K562 (cell line): ENCODE measurements at regions not wholly inside any gene's neighbourhood (a gene's known extent, or its start where the extent isn't known, plus 50 kb on each side); places are given as distances from the start of the nearest gene placed in this dataset.

Experiments
- ATAC-seq: fragments of 200-7000 bp; cut with Tn5 transposase; 3 replicates; pipeline ENCODE4 v1.9.1; 2020; ENCODE audit warnings: moderate library complexity
- BruUV-seq: library from RNA; stranded (reverse); fragments of 400-500 nt; replicated peaks from 2 replicates; lab custom pipeline; 2021; lab: Mats Ljungman, UMichigan
- CTCF ChIA-PET: fragments of 300-600 bp; formaldehyde crosslinking; extraction: SDS; loops from one replicate; lab custom pipeline; 2021; ENCODE audit warnings: low intra/inter-chr PET ratio; lab: Yijun Ruan, JAX
- POLR2A ChIA-PET: fragments of 300-600, 350-650 bp; sonication (Branson Sonifier 250); formaldehyde crosslinking; extraction: SDS; loops from one replicate; lab custom pipeline; 2021; ENCODE audit warnings: antibody characterized with exemption, inconsistent platforms; lab: Yijun Ruan, JAX
- DNase-seq, 4 experiments: peaks; one replicate each; pipeline versions ENCODE4 v3.0.0 to v3.0.0-alpha.2; 2011 to 2018; ENCODE audit warnings: low spot score in 3 of 4, mixed read lengths in 3 of 4; ENCODE audit errors: extremely low read depth in 1 of 4
- FAIRE-seq: peaks from 2 replicates; lab custom pipeline; 2011; peaks lifted over from hg19 to GRCh38; lab: Jason Lieb, UNC
- H2AFZ ChIP-seq: 2 replicates; pipeline ENCODE4 v1.6.0; 2011; ENCODE audit warnings: low read depth, low read length, control low read depth, inconsistent platforms
- H3K27ac ChIP-seq: fragments of 200-600 bp; 3 replicates; pipeline ENCODE4 v1.8.0; 2011; ENCODE audit warnings: low read depth, mild to moderate bottlenecking, control low read depth, inconsistent platforms, low read length, moderate library complexity, mixed read lengths; ENCODE audit errors: extremely low read depth
- H3K27me3 ChIP-seq, 2 experiments: fragments of 300-600 bp in 1 of 2; 2 replicates in 1 of 2; 3 replicates in 1 of 2; pipeline versions ENCODE4 v1.6.0 to v1.8.0; 2011; ENCODE audit warnings: inconsistent platforms in 2 of 2, low read length in 2 of 2, mild to moderate bottlenecking in 1 of 2, mixed read lengths in 1 of 2, moderate library complexity in 1 of 2; ENCODE audit not compliant: control insufficient read depth in 2 of 2, insufficient read depth in 2 of 2
- H3K36me3 ChIP-seq: fragments of 300-600 bp; 3 replicates; pipeline ENCODE4 v1.8.0; 2011; ENCODE audit warnings: mild to moderate bottlenecking, low read length, inconsistent platforms; ENCODE audit not compliant: control insufficient read depth, insufficient read depth
- H3K4me1 ChIP-seq, 2 experiments: fragments of 200-600 bp in 1 of 2; replicated peaks in 1 of 2; 2 replicates in 1 of 2; 3 replicates in 1 of 2; pipeline versions ENCODE4 v1.5.1 to v1.8.0; 2011; ENCODE audit warnings: inconsistent platforms in 2 of 2, low read length in 2 of 2, mild to moderate bottlenecking in 1 of 2, mixed read lengths in 1 of 2, moderate library complexity in 1 of 2; ENCODE audit not compliant: control insufficient read depth in 2 of 2, insufficient read depth in 2 of 2
- H3K4me2 ChIP-seq: 2 replicates; pipeline ENCODE4 v1.6.1; 2011; ENCODE audit warnings: low read length, control low read depth, inconsistent platforms, mixed read lengths; ENCODE audit not compliant: insufficient read depth
- H3K4me3 ChIP-seq: fragments of 200-600 bp; sonication (generic), shearing (Covaris generic); 2 replicates; pipeline ENCODE4 v1.5.1; 2016; ENCODE audit warnings: control low read depth, inconsistent platforms
- H3K79me2 ChIP-seq: fragments of 200-600 bp; 3 replicates; pipeline ENCODE4 v1.8.0; 2011; ENCODE audit warnings: low read length, inconsistent platforms; ENCODE audit not compliant: control insufficient read depth, insufficient read depth
- H3K9ac ChIP-seq, 2 experiments: 2 replicates each; pipeline versions ENCODE4 v1.6.0 to v1.6.1; 2011; ENCODE audit warnings: low read depth in 2 of 2, low read length in 2 of 2, control low read depth in 1 of 2, inconsistent platforms in 1 of 2, mild to moderate bottlenecking in 1 of 2, mixed read lengths in 1 of 2; ENCODE audit not compliant: insufficient read depth in 1 of 2
- H3K9me1 ChIP-seq: one replicate; pipeline ENCODE4 v1.6.0; 2011; ENCODE audit warnings: inconsistent platforms, mild to moderate bottlenecking, low read length, moderate library complexity; ENCODE audit not compliant: control insufficient read depth, insufficient read depth
- H3K9me3 ChIP-seq: replicated peaks from 2 replicates; pipeline ENCODE4 v1.5.1; 2011; ENCODE audit warnings: low read depth, low read length, inconsistent platforms; ENCODE audit not compliant: control insufficient read depth, insufficient read depth
- H4K20me1 ChIP-seq: replicated peaks from 2 replicates; pipeline ENCODE4 v1.6.1; 2011; ENCODE audit warnings: low read length, inconsistent platforms, mixed read lengths; ENCODE audit not compliant: control insufficient read depth, insufficient read depth
- CHAMP1 ChIP-seq: fragments of 450-650 bp; IDR thresholded peaks from 2 replicates; pipeline ENCODE4 v1.6.1; 2016; ENCODE audit warnings: mild to moderate bottlenecking
- DPF2 ChIP-seq: fragments of 450-650 bp; IDR thresholded peaks from 2 replicates; pipeline ENCODE4 v1.6.1; 2016
- E2F3 ChIP-seq: fragments of 250-450 bp; sonication (Bioruptor Pico); IDR thresholded peaks from 2 replicates; pipeline ENCODE4 v1.4.0; 2020; ENCODE audit warnings: mild to moderate bottlenecking
- EWSR1 ChIP-seq: fragments of 450-650 bp; IDR thresholded peaks from 2 replicates; pipeline ENCODE4 v1.6.1; 2018; ENCODE audit warnings: borderline replicate concordance, mild to moderate bottlenecking, low read depth, moderate library complexity; ENCODE audit not compliant: partially characterized antibody
- NCOA4 ChIP-seq: fragments of 450-650 bp; IDR thresholded peaks from 2 replicates; pipeline ENCODE4 v1.6.1; 2018; ENCODE audit warnings: mild to moderate bottlenecking; ENCODE audit not compliant: partially characterized antibody
- PHF8 ChIP-seq: fragments of 200-600 bp; sonication (generic); IDR thresholded peaks from 2 replicates; pipeline ENCODE4 v1.6.1; 2012; ENCODE audit warnings: mixed run types, mild to moderate bottlenecking, inconsistent platforms, low read length, moderate library complexity, borderline replicate concordance
- POLR2A ChIP-seq: fragments of 450-650 bp; conservative IDR thresholded peaks from 2 replicates; pipeline ENCODE4 v1.6.1; 2016
- PRDM10 ChIP-seq: fragments of 450-650 bp; IDR thresholded peaks from 2 replicates; pipeline ENCODE4 v1.6.1; 2018; ENCODE audit not compliant: partially characterized antibody
- PURB ChIP-seq: sonication (generic); formaldehyde crosslinking; IDR thresholded peaks from 2 replicates; pipeline ENCODE4 v1.9.0; 2021; ENCODE audit warnings: low read depth, mild to moderate bottlenecking, missing genetic modification reagents
- SMAD2 ChIP-seq: fragments of 150-350 bp; IDR thresholded peaks from 2 replicates; pipeline ENCODE4 v1.6.1; 2014; ENCODE audit warnings: low read depth, mild to moderate bottlenecking, low read length
- SMARCB1 ChIP-seq: IDR thresholded peaks from 2 replicates; pipeline ENCODE4 v1.6.1; 2011; ENCODE audit warnings: improper control_type of control experiment, low read depth; ENCODE audit not compliant: insufficient read length
- SP1 ChIP-seq: sonication (generic); formaldehyde crosslinking; IDR thresholded peaks from 2 replicates; pipeline ENCODE4 v1.8.1; 2022; ENCODE audit warnings: mild to moderate bottlenecking, missing genetic modification reagents
- TAL1 ChIP-seq: fragments of 450-650 bp; IDR thresholded peaks from 2 replicates; pipeline ENCODE4 v1.6.1; 2016; ENCODE audit warnings: mild to moderate bottlenecking
- ZNF239 ChIP-seq: fragments of 250-450 bp; sonication (Bioruptor Pico); IDR thresholded peaks from 2 replicates; pipeline ENCODE4 v1.4.0; 2020; ENCODE audit warnings: mild to moderate bottlenecking
- ZNF280B ChIP-seq: fragments of 250-450 bp; sonication (Bioruptor Pico); IDR thresholded peaks from 2 replicates; pipeline ENCODE4 v1.5.1; 2021; ENCODE audit warnings: mild to moderate bottlenecking
- ZNF436 ChIP-seq: fragments of 250-450, 450-650 bp; sonication (Bioruptor Pico); formaldehyde crosslinking; IDR thresholded peaks from 2 replicates; pipeline ENCODE4 v1.7.0; 2020; ENCODE audit warnings: mild to moderate bottlenecking
- ZNF780A ChIP-seq: fragments of 250-450 bp; sonication (Bioruptor Pico); IDR thresholded peaks from 2 replicates; pipeline ENCODE4 v1.5.0; 2021; ENCODE audit warnings: mild to moderate bottlenecking
- WGBS: fragments of 100-300 bp; shearing (Covaris generic); methylation state at CpG from one replicate; pipeline ENCODE4 v1.1.6; 2016; ENCODE audit warnings: low coverage, mixed read lengths; ENCODE audit not compliant: insufficient coverage; ENCODE audit errors: missing lambda C conversion rate; 5-methylcytosine and 5-hydroxymethylcytosine counted together
- in situ Hi-C: fragments of 300-500 bp; cut with MboI; formaldehyde crosslinking; loops from 4 replicates; pipeline ENCODE4 v1.15.0; 2018; ENCODE audit warnings: inconsistent platforms, mixed read lengths
- intact Hi-C: fragments of 100-400 bp; cut with micrococcal nuclease; formaldehyde crosslinking; loops from 2 replicates; pipeline ENCODE4 v1.14.2; 2022

GRCh38 chr2:120916446-120916845, 180.8 kb downstream of the GLI2 start (continued):
- no peak for TF ChIP-seq SMAD2
- TF ChIP-seq TAL1 = no peak
- no peak for TF ChIP-seq ZNF780A (CRISPR knock-in tag)
- TF ChIP-seq SMARCB1 = no peak
- no peak for TF ChIP-seq ZNF280B

- no peak overlapping the region for H2AFZ ChIP-seq
- H3K9me1 ChIP-seq = peaks cover 7% of the 10 kb centered on the region
- H3K27me3 ChIP-seq = peaks cover 7 to 44% of the 10 kb centered on the region in 2 experiments; a peak in 4 of 5 replicates
- no peaks in the 10 kb centered on the region; the same call in 1 of the 2 replicates for H4K20me1 ChIP-seq
- POLR2A ChIA-PET = interaction anchor here (0.7 to 1.2 kb wide), 3 partner anchors 9 to 12 kb away, joined by 3 read pairs; no protein-coding TSS in a partner anchor
- H3K4me1 ChIP-seq = peaks cover 14 to 22% of the 10 kb centered on the region in 2 experiments; a peak in 4 of 5 replicates
- H3K36me3 ChIP-seq = no peaks in the 10 kb centered on the region
- no peak for ATAC-seq
- no peaks in the 10 kb centered on the region for H3K79me2 ChIP-seq
- no peak overlapping the region for H3K27ac ChIP-seq
- intact Hi-C loops (no loop called here), in situ Hi-C loops (no loop called here)
- BruUV-seq = no TSS peak
- no peak overlapping the region for H3K4me3 ChIP-seq
- H3K4me2 ChIP-seq = no peak overlapping the region
- H3K9ac ChIP-seq = no peak overlapping the region
- 10% methylated on average over 4 of the region's 4 CpGs for WGBS
- CTCF ChIA-PET = no interaction called here
- no peak for DNase-seq
- no peaks in the 10 kb centered on the region for H3K9me3 ChIP-seq
- no peak for FAIRE-seq
- TF ChIP-seq SP1 (CRISPR knock-in tag) (no peak), POLR2A (no peak), PHF8 (no peak), PURB (CRISPR knock-in tag) (no peak), EWSR1 (no peak), E2F3 (CRISPR knock-in tag) (no peak), ZNF239 (no peak), ZNF436 (CRISPR knock-in tag) (no peak), PRDM10 (no peak), CHAMP1 (no peak), NCOA4 (no peak), DPF2 (no peak)
These were observed 182.2 kb downstream of the GLI2 start for GRCh38 chr2:120917886-120918285.
